Right ventricle myocardium inferior (tissue), 1 donor: ENCODE measurements at regions not wholly inside any gene's neighbourhood (a gene's known extent, or its start where the extent isn't known, plus 50 kb on each side); places are given as distances from the start of the nearest gene placed in this dataset.
"Not testable (repeated sequence)": the region's sequence is repeated elsewhere in the genome, so short reads cannot be mapped to it uniquely, and the experiment has no call there.

ENCODE experiments used
- ATAC-seq: fragments of 200-7000 bp; cut with Tn5 transposase; one replicate; pipeline ENCODE4 v1.9.1; 2020; ENCODE audit warnings: mild to moderate bottlenecking, moderate library complexity
- DNase-seq: peaks from one replicate; pipeline ENCODE4 v3.0.0; 2021; ENCODE audit errors: missing footprints
- intact Hi-C: fragments of 100-400 bp; cut with DNase I; formaldehyde crosslinking; loops from one replicate; pipeline ENCODE4 v1.11.0; 2022
- donor health status: DM: no; HTN: yes; CAD: no; lungs with severe emphysema.

DNA sequence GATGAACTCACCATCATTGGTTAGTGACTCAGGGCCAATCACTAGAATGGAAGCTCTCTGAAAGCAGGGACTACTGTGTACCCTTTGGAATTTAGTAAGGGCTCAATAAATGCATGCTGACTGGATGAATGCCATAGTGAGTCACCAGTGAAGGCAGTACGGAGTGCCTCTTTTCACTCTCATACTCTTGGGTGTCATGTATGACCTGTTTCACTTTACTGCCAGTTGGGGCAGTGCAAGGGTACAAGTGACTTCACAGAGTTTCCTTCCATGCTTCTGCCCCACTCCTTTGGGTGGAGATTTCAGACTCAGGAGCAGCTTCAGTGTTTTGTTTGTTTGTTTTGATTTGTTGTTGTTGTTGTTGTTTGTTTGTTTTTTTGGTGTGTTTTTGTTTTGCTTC lies 57.7 kb downstream of the SOX3 start:
- no peak for DNase-seq
- intact Hi-C loops = no loop called here
- ATAC-seq = no peak

DNA sequence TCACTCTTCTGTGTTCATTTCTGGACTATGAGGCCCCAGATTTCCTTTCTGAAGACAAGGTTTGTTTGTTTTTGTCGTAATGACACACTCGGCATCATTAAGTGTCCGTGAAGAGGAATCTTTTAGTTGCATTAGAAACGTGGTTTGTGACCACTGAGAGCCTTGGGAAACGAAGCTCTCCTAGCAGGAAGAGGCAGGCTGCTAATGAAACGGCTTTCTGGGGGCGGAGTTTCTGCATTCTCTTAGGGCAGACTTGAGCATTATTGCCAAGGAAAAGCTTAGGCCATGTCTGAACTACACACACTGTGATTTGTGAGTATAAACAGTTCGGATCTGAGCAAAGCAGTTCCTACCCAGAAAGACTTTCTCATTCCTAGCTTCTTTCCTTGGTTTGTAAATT lies 64.0 kb downstream of the SOX3 start:
- intact Hi-C loops = no loop called here
- DNase-seq = no peak
- no peak for ATAC-seq

DNA sequence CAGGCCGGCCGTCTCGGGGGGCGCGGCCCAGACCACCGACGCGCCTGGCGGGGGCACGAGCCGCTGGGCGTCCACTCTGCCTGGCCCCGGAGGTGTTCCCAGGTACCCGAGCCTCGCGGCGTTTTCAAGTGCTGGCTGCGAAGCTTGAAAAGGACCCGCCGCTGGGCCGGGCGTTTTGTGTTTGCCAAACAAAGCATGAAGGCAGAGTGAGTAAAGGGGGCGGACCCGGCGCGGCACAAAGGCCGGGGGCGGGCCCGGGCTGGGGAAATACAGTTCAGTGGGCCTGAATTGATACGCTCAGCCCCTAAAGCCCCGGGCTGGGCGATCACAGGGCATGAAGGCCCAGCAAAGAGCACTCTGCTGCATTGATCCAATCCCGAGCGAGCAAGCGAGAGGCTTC lies 65.4 kb downstream of the SOX3 start:
- DNase-seq (no peak), ATAC-seq (no peak)
- intact Hi-C loops = loop anchor here (10.0 kb wide), 1 partner anchor 55 kb away; no protein-coding TSS in a partner anchor

DNA sequence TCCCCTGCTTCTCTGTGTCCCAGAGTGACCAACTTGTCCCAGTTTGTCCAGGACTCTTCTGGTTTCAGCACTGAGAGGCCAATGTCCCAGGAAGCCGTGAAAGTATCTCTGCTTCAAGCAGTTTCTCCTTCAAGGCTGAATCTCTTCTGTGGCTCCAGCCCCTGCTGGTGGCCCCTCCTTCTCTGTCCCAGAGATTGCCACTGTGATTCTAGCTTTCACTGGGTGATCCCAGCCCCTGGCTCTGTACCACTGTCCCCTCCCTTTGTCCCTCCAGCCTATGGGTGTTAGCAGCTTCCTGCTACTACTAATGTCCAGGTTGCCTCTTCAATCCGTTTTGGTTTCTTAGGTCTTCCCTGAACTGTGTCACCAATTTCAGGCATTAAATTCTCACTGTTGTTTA lies 70.5 kb downstream of the SOX3 start:
- no peak for DNase-seq
- intact Hi-C loops = loop anchor here (10.0 kb wide), 1 partner anchor 60 kb away; no protein-coding TSS in a partner anchor
- ATAC-seq = no peak

DNA sequence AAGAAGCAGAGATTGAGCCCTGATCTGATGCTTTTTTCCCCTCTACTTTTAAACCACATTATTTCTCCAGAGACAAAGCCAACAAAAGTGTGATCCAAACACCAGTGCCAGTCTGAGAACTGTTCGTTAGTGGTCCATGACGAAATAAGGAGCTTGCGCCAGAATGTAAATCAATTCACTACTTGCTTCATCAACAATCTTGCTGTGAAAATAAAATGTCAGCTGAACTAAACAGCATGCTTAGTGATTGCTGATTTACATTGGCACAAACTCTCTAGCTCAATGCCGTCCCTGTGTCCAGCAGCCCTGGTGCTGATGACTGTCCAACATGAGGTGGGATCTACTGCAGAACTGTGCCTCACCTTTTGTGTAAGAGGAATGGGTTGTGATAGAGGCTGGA lies 71.3 kb downstream of the SOX3 start:
- DNase-seq (no peak), ATAC-seq (peak; percentile 32)
- intact Hi-C loops = loop anchor here (10.0 kb wide), 1 partner anchor 61 kb away; no protein-coding TSS in a partner anchor

DNA sequence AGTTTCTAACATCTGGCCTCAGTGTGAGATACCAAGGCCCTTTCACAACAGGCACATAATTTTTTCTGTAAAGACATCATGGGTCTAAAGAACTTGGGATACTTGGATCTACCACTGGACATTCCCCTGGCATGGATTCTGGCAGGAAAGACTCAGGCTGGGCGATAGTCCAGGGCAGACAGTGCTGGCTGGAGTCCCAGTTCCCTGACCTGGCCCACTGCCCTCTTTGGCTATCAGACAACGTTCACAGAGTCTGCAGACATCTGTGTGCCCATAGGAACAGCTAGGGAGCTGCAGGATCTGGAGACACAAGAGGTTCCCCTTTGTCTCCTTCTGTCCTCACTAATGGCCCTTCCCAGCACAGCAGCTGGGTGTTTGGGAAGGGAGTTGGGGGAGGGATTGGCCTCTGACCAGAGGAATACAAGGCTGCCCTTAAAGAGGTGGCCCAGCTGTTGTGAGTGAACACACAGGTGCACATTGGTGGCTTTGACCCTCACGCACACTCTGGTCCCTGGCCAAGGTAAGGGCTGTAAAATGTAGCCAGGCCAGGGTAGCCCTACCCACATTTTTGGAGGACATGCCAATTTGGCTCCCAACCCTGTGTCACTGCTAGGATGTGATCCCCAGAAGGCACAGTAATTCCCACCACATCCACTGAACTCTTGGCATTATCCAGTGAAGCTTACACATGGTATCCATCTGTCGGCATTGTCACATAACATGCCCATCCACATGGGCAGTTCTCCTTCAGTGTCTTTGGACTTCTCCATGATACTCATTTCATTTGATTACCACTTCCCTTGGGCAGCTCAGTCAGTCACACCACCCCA lies 72.3 kb downstream of the SOX3 start:
- peak; percentile 91 for ATAC-seq
- intact Hi-C loops = loop anchor here (10.0 kb wide), 1 partner anchor 62 kb away; no protein-coding TSS in a partner anchor
- DNase-seq = peak; percentile 39

DNA sequence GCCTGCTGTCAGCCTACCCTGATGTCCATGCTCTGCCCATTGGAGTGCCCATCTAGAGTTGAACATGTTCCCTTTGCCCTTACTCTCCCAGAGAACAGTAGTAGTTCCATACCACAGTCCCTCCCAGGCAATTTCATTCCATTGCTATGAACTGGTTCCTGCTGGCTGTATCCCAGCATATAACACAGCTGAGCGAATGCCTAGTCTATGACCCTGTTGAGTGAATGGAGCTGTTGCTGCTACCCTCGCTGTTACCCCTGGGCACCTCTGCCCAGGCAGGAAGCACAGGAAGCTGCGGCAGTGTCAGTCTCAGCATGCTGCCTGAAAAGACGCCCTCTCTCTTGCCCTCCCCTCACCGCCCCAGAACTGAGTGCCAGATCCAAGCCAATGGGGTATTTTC lies 73.3 kb downstream of the SOX3 start:
- no peak for ATAC-seq
- intact Hi-C loops = loop anchor here (10.0 kb wide), 1 partner anchor 63 kb away; no protein-coding TSS in a partner anchor

DNA sequence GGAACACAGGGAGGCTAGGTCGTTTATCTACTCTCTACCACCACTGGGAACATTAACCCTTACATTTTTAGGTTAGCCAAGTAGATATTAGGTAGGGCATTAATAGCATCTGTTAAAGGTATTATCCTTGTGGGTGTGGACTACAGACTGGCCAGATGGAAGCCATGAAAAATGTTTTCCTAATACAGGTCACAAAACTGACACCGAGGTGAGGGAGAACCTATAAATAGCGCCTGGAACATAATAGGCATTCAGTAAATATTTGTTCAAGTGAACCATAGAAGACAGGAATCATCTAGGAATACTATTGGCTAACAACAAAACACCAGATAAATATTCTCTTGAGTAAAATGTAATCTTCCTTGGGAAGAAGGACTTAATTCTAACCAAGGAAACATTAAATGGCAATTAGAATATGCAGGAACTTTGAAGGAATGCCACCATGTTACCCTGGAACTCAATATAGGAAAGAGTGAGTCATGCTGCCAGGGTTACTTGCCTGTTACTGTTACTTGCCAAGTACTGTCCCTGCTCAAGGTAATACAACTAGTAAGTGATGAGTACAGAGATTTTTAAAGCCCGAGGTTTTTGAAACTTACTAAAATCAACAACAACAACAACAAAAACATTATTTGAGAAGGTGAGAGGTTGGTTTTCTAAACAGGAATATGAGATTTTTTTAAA lies 79.0 kb downstream of the SOX3 start:
- ATAC-seq (no peak), DNase-seq (no peak)
- intact Hi-C loops = no loop called here

More for the DNA sequence above, 73.3 kb downstream of the SOX3 start:
- DNase-seq = no peak

DNA sequence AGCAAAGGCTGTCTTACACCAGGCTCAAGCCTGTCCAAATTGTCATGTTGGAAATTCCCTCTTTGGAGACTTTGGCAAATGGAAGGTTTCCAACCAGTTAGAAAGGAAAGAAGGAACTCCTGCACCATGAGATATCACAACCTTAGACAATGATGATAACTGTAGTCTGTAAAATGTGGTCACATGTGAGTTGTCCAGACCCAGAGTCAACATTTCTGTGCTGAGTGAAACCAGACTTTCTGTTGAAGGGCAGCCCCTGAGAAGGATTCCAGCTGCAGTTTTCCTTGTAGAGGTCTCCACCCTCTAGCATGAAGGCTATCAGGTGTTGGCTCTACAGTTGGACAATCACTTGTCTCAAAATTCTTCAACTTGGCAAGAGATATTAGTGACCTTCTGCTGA lies 82.4 kb downstream of the SOX3 start:
- ATAC-seq (no peak), DNase-seq (no peak)
- intact Hi-C loops = no loop called here

DNA sequence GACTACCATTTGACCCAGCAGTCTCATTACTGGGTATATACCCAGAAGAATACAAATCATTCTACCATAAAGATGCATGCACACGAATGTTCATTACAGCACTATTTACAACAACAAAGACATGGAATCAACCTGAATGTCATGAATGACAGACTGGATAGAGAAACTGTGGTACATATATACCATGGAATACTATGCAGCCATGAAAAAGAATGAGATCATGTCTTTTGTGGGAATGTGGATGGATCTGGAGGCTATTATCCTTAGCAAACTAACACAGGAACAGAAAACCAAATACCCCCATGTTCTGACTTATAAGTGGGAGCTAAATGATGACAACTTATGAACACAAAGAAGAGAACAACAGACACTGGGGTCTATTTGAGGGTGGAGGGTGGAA lies 102.7 kb downstream of the SOX3 start:
- DNase-seq, ATAC-seq, intact Hi-C loops: not testable (repeated sequence)

DNA sequence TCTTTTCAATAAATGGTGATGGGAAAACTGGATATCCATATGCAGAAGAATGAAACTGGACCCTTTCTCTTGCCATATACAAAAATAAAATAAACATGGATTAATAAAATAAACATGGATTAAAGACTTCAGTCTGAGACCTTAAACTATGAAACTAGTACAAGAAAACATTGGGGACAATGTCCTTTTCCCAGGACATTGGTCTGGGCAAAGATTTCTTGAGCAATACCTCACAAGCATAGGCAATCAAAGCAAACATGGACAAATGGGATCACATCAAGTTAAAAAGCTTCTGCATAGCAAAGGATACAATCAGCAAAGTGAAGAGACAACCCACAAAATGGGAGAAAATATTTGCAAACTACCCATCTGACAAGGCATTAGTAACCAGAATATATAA lies 108.5 kb downstream of the SOX3 start:
- DNase-seq, intact Hi-C loops, ATAC-seq: not testable (repeated sequence)

DNA sequence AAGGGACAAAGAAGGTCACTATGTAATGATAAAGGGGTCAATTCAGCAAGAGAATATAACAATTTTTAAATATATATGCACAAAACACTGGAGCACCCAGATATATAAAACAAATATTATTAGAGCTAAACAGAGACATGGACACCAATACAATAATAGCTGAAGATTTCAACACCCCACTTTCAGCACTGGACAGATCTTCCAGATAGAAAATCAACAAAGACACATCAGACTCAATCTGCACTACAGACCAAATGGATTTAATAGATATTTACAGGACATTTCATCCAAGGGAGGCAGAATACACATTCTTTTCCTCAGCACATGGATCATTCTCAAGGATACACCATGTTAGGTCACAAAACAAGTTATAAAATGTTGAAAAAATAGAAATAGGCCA lies 111.4 kb downstream of the SOX3 start:
- DNase-seq (no peak), ATAC-seq (no peak)
- intact Hi-C loops = no loop called here

DNA sequence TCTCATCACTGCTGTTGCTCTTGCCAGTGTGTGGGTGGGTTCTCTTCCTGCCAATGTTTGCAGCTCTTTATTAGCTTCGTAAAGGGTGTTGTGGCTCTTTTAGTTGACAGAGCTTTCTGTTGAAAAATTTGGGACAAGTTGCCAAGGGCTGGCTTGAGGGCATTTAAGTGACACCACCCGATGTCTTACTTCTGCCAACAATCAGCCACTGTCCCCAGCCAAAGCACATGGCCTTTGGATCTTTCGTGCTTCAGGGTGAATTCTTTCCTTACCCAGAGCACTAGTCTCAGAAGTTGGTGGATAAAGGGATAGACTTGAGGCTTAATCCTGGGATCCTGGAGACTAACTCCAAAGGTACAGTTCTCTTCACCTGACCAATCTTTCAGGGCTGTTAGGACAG lies 113.6 kb downstream of the SOX3 start:
- DNase-seq (no peak), ATAC-seq (no peak)
- intact Hi-C loops = no loop called here

DNA sequence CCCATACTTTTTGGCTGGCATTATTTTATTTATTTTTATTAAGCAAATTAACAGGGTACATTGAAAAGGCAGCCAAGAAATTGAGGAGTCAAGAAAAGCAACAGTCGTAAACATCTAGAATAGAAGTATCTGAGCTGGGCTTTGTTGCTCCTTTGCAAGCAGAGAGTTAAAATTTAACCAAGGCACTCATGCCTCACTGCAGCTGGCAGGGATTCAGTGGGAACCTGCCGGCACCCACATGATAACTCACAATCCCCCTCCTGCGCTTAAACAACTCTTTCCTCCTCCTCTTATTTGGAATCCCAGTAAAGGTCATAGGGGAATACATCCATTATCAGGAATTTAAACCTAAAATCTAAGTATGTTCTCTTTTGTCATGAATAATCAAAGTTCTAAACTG lies 115.5 kb downstream of the SOX3 start:
- DNase-seq = no peak
- intact Hi-C loops = no loop called here
- no peak for ATAC-seq

DNA sequence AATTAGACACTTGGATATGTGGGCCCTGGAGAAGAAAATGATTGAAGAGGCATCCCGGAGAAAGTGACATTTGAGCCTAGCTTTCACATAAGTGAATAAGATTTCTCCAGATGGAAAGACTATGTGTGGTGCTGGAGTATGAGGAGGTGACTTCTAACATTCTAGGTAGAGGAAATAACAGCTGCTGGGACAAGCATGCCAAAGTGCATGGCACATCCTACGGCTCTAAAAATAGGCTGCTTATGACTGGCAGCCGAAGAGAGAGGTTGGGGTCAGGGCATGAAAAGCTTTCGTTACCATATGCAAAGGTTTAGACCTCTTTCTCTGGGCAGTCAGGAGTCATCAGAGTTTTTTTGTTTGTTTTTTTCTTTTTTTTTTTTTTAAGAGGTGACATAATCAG lies 142.0 kb downstream of the SOX3 start:
- intact Hi-C loops = no loop called here
- ATAC-seq = no peak
- no peak for DNase-seq

DNA sequence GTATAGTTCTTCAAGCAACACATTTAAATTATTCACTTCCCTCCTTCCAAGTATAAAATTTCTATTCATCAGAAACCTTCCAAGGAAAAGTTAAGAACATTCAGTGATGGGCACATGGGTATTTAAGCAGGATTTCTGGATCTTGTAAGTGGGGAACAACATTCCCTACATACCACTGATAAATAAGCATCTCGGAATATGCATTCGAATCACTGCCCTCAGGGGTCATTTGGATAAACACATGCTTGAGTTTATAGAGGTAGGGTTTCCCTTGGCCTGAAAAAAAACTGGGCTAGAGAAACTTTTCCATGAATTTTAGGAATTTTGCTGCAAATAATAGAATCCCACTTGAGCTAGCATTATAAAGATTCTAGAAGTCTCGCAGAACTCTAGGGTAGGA lies 143.9 kb downstream of the SOX3 start:
- ATAC-seq = no peak
- intact Hi-C loops = no loop called here
- no peak for DNase-seq

DNA sequence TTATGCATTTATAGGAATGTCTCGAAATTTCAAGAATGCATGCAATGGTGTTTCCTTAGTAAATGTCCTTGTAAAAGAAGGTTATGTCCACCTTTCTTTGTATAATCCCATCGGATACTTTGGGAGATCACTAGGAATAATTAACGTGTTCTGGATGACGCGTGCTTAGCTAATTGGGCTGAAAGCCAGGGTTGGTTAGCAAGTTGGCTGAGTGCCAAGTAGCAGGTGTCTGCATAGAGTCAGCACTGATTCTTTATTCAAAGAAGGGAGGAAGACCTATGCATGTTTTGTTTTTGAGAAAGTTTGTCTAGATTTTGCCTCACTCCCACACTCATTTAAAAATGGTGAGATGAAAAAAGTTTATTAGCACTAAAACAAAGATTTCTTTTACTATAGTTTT lies 144.6 kb downstream of the SOX3 start:
- no peak for ATAC-seq
- intact Hi-C loops = no loop called here
- no peak for DNase-seq

DNA sequence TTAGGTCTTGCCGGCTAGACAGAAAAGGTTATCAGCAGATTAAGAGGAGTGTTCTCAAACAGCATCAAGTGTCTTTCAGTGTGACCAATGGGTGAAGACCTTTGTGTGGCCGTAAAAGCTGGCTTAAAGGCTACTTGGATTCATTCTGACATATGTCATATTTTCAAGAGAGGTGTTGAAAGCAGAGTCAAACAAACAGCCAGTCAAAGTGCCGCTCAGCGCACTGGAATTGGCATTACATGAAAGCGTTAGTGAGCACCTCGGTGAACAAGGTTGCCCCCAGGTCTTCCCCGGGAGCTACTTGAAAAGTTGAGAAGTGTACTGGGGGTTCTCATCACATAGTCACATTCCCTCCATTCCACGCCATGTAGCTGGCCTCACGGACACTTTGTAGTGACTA lies 148.9 kb downstream of the SOX3 start:
- no peak for ATAC-seq
- intact Hi-C loops = no loop called here
- DNase-seq = no peak

DNA sequence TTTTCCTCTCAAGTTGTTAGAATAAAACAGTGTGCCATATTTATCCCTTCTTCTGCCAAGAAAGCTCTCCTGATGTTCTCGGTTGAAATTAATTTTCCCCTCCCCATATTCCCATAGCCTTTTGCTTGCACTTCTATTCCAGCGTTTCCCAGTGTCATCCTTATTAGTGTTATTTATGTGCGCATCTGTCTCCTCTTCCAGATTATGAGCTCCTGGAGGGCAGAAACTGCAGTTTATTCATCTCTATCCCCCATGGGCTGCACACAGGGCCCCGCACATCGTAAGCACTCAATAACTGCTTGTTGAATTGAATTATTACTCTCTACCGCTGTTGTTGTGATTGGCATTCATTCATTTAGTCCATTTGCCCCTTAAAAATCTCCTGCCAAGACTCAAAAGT lies 149.4 kb downstream of the SOX3 start:
- ATAC-seq (no peak), DNase-seq (no peak)
- intact Hi-C loops = no loop called here

DNA sequence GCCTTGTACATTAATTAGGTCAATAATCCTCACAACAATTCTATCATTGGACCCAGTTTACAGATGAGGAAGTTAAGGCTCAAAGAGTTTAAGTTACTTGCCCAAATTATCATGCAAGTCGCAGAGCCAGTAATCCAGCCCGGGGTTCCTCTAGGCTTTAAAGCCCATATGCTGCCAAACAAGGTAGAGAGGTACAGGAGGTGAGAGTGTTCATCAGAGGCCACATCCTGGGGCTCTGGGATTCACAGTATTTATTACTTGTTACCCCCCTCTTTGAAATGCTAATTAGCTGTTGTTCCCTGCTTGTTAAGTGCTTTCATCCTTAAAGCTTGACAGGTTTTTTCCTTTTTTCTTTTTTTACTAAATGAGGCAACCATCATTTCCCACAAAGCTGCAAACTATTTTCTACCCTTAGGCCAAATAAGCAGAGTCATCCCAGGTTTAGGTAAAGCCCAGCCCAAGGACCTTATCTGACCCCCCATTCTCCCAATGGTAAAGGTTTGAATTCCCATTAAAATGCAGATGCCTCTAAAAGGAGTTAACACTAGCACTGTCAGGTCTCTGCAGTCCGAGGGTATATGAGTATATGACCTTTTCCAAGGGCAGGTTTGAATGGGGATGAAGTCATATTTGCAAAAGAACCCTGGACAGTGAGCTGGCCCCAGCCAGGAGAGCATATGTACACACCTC lies 150.3 kb downstream of the SOX3 start:
- intact Hi-C loops = no loop called here

More for the DNA sequence above, 150.3 kb downstream of the SOX3 start:
- no peak for ATAC-seq
- no peak for DNase-seq
